GF-D8 (cell line): ENCODE measurements at regions not wholly inside any gene's neighbourhood (a gene's known extent, or its start where the extent isn't known, plus 50 kb on each side); places are given as distances from the start of the nearest gene placed in this dataset.
"Not testable (repeated sequence)": the region's sequence is repeated elsewhere in the genome, so short reads cannot be mapped to it uniquely, and the experiment has no call there.

ENCODE experiments used
- DNase-seq: peaks from one replicate; lab custom pipeline; 2025; lab: John Stamatoyannopoulos, UW

DNA sequence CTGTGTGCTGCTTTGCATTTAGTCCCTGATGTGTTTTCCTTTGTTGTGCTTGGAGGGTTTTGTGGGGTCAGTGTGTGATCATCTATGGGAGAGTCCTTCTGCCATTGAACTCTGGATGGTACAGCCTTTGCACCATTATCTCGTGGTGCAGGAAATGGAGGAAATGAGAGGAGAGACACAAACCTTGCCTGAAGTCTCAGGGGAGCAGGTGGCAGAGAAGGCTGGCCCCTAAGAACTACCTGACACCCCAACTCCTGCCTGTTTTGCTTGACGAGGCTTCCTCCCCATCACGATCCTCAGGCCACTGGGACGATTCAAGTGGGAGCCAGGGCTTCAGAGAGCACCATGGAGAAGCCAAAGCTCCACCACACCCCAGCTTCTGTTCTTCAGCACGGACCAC lies 1316.4 kb downstream of the TBC1D22A start:
- no peak for DNase-seq

DNA sequence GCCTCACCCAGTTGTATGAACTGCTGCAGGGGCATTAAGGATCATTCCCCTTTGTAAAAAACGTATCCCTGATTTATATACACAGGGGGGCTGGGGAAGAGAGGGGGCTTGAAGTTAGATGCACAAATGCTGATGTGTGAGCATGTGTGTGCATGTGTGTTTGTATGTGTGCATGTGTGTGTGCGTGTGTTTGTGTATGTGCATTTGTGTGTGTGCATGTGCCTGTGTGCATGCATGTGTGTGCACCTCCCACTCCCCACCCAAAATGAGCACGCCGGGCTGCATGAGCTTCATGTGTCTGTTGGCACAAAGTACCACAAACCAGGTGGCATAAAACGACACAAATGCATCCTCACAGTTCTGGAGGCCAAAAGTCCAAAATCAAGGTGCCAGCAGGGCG lies 1315.2 kb downstream of the TBC1D22A start:
- DNase-seq, result no peak

DNA sequence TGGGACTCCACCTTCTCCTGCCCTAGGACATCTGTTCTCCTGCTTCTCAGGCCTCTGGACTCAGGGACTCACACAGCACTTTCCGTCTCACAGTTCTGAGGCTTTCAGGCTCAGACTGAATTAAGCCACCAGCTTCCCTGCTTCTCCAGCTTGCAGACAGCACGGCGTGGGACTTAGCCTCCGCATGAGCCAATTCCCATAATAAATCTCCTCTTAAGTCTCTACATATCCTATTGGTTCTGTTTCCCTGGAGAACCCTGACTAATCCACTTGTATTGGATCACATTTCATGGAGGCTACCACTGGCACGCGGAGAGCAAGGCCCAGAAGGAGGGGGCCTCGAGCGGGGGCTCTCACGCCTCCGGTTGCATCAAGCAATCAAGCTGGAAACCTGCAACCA lies 1313.6 kb downstream of the TBC1D22A start:
- no peak for DNase-seq

DNA sequence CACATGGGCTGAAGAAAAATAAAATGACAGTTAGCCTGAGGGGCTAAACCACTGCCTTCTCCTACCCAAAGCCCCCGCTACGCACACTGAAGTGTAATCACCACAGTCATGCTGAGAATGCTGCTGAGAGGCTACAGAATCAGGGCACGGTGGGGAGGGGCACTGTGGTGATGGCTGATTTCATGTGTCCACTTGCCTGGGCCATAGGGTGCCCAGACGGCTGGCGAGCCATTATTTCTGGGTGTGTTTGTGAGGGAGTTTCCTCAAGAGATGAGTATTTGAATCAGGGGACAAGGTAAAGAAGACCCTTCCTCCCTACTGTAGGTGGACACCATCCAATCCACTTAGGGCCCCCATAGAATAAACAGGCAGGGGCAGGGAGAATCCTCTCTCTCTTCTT lies 1313.2 kb downstream of the TBC1D22A start:
- DNase-seq, result no peak

DNA sequence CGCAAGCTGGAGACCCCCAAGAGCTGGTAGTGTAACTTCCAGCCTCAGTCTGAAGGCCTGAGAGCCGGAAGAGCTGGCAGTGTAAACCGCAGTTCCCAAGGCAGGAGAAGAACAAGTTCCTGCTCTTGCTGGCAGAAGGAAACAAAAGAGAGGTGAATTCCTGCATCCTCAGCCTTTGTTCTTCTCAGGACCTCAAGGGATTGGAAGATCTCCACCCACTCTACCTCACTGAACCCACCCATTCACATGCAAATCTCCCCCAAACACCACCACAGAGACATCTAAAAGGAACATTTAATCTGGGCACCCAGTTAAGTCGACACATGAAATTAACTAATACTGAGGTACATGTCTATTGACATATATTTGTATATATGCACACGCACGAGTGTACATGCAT lies 1310.3 kb downstream of the TBC1D22A start:
- no peak for DNase-seq

DNA sequence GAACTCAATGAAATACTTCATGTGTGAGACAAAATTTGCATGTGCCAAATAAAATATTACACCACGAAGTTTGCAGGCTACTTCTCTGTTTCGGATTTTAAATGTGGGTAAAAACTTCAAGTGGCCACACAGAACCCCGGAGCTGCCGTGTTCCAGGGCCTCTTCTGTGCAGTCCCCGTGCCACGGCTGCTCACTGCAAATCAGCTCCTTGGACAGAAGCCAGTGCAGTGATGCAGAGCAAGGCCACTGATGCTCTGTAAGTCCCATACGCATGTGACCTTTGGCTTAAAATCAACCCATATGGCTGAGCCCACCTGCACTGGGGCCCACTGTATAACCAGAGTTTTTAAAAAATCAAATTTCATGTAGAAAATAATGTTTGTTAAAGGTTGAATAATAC lies 1309.4 kb downstream of the TBC1D22A start:
- no peak for DNase-seq

DNA sequence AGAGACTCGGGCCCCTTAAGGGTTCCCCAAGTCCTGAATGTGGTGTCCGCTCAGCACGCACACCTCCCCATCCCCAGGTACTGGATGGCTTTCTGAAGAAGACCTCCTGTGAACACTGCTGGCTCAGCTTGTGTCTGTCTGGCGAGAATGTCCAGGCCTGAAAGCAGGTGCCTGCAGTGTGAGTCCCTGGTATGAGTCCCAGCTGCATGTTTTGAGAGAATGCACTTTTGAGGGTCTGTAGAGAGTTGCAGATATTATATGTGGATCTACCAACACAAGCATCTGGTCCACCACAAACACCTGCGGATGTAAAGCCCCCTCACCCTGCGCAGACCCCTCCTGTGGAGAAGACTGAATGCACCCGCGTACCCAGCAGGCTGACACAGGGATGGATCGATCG lies 1308.9 kb downstream of the TBC1D22A start:
- no peak for DNase-seq

DNA sequence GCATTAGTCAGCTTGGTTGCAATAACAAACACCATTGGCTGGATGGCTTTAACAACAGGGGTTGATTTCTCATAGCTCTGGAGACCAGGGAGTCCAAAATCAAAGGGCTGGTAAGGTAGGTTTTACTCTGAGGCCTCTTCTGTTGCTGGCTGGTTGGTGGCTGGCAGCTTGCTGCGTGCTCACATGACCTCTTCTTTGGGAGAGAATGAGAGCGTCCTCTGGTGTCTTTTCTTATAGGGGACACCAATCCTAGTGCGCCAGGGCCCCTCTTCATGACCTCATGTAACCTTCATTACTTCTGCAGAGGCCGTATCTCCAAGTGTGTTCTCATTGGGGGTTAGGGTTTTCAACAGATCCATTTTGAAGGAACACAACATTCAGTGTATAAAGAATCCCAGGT lies 1308.3 kb downstream of the TBC1D22A start:
- DNase-seq, result no peak

DNA sequence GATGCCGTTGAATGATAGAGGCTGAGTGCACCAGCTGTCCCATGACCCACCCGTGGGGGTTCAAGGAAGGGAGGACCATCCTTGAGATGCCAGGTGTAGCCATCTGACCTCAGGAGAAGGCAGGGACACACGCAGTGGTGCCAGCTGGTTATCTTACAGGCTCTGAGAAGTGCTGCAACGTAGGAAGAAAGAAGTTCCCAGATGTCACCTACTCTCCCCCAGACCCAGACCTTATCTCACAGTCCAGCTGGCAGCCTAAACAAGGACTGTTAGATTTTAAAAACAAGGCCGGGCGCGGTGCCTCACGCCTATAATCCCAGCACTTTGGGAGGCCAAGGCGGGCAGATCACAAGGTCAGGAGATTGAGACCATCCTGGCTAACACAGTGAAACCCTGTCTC lies 1307.6 kb downstream of the TBC1D22A start:
- DNase-seq, result no peak

DNA sequence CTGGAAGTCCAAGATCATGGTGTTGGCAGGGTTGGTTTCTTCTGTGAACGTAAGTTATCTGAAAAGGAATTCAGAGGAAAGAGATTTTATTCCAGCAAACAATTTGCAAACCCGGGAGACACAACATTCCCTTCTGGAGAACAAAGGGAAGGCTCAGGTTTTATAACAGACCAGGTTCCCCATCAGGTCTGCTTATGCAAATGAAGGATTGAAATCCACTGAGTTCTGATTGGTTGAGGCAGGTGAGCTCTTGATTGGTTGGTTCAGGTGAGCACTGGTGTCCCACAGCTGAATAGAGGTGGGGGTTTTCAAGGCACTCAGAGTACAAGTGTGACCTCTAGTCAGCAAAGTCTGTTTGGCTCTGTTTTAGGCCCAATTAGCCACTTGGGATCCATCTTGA lies 1306.8 kb downstream of the TBC1D22A start:
- DNase-seq, result no peak

DNA sequence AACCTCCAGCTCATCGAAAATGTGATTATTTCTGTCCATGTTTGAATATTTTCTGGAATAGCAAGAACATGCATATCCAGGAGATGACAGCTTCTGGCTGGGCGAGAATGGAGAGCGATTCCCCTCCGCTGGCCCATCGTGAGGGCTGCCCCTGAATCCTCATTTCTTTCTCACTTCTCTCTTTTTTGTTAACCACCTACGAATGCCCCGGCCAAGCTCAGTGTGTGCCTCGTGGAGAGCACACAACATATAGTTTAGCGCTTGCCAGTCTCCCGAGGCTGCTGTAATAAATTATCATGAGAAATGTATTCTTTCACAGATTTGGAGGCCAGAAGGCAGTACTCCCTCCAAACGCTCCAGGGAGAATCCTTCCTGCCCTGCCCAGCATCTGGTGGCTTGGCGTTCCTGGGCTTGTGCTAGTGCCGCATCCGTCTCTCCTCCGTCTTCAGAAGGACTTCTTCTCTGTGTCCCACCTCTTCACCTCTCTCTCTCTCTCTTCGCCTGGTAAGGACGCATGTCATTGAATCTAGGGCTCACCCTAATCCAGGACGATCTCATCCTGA lies 1306.0 kb downstream of the TBC1D22A start:
- no peak for DNase-seq

DNA sequence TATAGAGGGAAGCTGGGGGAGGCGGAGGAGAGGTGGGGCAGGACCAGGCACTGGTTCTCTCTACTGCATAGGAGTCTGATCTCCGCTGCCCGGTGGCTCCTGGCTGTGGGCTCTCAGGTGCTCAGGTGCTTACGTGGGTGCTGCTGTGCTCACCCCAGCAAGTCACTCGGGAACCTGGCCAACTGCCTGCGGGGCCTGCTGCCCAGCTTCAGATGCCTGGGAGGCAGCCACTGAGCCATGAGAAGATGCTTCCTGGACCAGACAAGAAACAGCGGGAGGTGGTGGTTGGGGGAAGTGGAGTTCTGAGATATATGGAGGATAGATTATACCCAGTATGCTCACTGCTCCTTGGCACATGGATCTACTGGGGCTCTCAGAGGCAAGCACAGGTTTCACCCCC lies 1303.4 kb downstream of the TBC1D22A start:
- no peak for DNase-seq

DNA sequence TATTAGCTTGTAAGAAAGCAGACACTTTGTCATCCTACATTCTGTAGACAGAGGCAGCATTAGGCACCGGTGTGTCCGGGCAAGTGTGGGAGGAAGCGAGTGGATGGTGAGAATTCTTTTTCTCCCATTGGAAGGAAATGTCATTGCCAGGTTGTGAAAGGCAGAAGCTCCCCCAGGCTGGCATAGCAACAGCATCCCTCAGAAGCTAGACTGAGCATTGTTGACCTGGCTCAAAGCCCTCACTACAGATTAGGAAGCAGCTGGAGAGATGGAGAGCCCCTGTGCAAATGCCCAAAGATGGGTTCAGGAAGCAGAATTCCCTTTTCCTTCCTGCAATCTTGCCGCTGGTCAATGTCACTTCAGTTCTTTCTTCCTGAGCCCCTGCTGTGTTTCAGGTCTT lies 1299.3 kb downstream of the TBC1D22A start:
- DNase-seq, result no peak

DNA sequence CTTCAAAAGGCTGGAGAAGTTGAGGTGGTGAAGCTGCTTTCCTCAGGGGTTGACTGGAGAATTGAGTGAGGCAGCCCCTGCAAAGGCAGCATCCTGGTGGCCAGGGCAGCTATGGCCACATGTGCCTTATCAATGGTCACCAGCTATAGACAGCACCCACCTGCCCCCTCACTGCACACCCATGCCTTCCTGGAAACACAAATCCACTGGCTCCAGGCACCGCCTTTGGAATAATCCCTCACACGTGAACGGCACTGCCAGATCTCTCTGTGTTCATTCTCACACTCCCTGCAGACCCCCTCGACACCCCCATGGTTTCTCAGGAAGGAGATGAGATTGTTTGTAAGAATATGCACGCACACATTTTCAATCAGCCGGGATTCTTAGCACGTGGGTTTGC lies 1297.8 kb downstream of the TBC1D22A start:
- no peak for DNase-seq

DNA sequence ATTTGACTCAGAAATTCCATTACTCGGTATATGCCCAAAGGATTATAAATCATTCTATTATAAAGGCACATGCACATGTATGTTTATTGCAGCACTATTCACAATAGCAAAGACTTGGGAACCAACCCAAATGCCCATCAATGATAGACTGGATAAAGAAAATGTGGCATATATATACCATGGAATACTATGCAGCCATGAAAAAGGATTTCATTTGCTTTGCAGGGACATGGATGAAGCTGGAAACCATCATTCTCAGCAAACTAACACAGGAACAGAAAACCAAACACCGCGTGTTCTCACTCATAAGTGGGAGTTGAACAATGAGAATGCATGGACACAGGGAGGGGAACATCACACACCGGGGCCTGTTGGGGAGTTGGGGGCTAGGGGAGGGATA lies 1297.1 kb downstream of the TBC1D22A start:
- DNase-seq, result not testable (repeated sequence)

DNA sequence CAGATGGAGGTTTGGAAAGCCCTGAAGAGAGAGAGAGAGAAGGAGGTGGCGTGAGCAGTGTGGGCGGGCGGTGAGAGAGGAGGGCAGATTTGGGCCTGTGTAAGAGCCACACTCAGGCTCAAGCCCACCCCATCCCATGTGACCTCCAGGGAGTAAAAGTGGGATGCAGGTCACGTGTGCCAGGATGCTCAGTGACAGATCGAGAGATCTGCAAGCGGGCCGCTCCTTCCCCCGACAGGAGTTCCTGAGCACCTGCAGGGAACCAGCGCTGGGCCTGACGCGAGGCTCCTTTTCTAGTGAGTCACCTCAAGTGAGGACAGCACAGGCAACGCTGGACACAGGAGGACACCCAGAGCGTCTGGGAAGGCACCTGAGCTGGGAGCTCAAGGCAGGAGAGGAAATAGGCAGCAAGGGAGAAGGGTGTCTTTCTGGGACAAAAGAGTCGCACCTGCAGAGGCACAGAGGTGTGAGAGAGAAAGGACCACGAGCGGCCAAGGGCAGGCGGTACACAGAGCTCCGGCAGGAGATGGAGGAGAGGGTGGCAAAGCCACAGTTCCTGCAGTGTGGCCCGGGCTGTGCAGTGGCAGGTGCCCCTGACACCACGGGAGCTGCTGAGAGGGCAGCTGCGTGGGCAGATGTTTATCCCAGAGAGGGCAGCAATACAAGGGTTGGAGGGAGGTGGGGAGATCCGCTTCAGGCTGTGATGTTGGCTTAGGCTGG lies 1294.8 kb downstream of the TBC1D22A start:
- DNase-seq, result no peak

DNA sequence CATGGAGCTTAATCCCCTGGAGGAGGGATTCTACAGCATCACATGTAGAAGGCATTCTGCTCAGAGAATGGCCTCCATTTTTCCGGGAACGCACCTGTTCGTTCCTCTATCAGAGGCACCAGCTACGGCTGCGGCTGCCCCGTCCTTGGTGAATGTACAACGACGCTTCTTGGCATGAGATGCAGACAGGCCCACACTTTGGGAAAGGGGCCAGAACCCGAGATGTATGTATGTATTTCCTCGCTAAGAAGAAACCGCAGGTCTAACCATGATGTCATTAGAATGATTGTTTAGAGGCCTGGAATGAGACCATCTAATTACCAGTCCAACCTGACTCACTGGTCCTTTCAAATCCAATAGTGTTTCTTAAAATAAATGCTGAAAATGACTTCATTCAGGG lies 1293.4 kb downstream of the TBC1D22A start:
- DNase-seq, result no peak

DNA sequence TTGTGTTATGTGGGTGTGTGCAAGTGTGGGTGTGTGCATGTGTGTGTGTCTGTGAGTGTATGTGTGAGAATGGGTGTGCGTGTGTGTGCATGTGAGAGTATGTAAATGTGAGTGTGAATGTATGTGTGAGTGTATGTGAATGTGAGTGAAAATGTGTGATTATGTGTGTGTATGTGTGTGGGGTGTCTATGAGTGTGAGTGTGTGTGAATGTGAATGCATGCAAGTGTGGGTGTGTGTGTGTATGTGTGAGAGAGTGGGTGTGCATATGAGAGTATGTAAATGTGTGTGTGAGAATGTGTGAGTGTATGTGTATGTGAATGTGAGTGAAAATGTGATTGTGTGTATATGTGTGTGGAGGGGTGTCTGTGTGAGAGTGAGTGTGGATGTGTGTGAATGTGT lies 1292.7 kb downstream of the TBC1D22A start:
- no peak for DNase-seq

DNA sequence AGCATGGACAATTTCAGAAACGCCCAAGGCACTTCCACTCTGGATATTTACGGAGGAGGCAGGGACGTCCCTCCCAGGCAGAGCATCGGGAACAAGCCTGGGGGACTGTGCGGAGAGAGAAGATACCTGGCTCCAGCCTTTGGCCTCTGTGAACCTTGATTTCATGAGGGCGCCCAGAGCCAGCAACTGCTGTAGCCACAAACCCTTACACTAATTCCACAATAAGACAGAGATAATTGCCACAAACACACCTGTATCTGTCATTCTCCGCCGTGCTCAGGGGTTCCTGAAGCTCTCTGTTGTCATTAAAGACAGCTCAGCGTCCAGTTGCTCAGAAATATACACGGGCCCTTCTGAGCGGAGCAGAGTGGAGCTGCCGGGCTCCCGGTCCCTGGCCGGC lies 1292.1 kb downstream of the TBC1D22A start:
- DNase-seq, result no peak

DNA sequence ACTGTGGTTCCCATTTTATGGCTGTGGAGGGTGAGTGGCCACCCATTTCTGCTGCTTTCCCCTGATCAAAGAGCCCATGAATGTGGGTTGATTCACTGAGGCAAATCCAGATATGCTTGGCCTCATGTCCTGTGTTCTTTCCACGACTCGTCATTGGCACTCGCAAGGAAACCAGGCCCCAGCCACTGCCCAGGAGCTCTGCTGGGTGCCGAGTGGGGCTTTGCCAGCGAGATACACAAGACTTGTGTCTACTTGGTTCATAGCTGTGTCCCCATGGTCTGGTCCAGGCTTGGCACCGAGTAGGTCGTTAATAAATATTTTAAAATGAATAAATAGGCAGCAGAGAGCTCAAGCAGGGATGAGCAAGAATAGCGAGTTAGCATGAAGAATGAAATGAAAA lies 1291.5 kb downstream of the TBC1D22A start:
- DNase-seq, result no peak

DNA sequence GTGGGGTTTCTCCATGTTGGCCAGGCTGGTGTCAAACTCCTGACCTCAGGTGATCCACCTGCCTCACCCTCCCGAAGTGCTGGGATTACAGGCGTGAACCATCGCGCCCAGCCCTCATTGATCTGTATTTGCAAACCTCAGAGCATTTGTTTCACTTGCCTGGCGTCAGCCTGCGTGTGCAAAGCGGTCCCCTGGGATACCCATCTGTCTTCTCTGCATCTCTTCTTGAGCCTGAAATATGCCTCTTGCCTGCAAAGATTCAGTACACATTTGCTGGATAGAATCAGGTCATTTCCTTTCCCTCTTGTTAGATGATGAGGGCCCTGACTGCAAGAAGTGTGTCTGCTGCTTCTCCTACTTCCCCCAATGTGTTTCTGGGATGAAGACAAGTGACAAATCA lies 1291.0 kb downstream of the TBC1D22A start:
- DNase-seq, result no peak

DNA sequence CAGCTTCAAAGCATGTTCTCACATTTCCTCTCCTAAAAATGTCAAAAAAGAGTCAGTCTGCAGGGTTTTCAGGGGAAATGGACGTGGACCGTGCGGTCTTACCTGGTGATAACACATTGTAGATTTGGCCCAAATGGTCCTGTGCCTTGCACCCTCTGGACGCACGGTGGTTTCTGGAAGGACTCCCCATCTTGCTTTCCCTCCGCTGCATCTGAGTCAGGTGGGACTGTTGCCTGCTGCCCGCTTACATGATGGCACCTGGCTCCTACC lies 1290.1 kb downstream of the TBC1D22A start:
- DNase-seq, result no peak

DNA sequence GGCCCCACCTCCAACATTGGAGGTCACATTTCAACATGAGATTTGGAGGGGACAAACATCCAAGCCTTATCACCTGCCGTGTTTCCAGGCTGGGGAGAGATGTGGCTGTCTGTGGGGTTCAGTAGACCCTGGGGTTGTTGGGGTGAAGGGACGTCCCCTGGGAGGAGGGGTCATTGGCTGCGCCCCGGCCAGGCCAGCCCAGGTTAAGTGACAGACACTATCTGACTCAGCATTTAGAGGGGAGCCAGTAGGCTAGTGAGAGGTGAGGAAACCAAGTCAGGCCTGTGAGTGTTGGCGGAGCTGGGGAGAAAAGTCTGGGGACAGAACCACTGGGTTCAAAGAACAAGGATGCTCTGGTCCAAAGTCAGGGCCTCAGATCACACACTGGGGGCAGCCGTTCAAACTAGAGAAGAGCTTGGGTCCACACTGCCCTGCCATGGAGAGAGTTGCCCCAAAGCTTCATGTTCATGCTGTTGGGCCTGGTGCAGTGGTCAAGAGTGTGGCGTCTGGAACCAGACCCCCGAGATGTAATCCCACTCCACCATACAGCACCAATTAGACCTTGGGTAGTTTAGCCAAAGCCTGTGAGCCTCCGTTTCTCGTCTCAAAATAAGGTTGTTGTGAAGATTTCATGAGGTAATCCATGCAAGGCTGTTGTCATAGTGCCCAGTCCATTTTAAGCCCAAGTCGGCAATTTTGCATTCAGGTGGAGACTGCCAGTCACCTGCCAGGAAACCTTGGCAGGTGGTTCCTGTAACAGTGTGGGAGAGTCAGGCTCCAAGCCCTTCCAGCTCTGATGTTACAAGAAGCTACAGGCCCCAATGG lies 1289.6 kb downstream of the TBC1D22A start:
- DNase-seq, result no peak

DNA sequence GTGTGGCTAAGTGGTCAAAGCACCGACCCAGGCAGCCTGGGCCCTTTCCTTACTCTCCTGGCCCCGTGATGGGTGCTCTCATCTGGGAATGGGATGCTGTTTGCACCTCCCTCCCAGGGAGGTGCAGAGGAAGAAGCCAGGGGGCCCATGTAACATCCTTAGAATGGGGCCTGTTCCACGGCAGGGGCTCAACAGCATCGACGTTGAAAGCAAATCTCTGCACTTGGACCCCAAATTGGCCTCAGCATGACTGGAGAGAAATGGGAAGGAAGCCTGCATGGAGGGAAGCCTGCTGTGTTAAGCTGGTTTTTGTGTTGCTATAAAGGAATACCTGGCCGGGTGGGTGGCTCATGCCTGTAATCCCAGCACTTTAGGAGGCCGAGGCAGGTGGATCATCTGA lies 1288.4 kb downstream of the TBC1D22A start:
- DNase-seq, result no peak
